ENCODE measurements at regions not wholly inside any gene's neighbourhood (a gene's known extent, or its start where the extent isn't known, plus 50 kb on each side); places are given as distances from the start of the nearest gene placed in this dataset.

GRCh38 chr1:4079815-4080214 is 179.7 kb upstream of the C1orf174 start:
- Histone ChIP-seq H3K4me1 (ENCODE audit: low read depth, poor library complexity, severe bottlenecking) (no peaks in the 10 kb centered on the region), H3K4me3 (IDR thresholded peaks at IDR 0.05; ENCODE audit: insufficient read depth, low read depth, low read length) (no peak overlapping the region), H4K20me1 (ENCODE audit: insufficient read depth) (no peaks in the 10 kb centered on the region), H3K27ac (no peak overlapping the region), H3K27me3 (ENCODE audit: insufficient read depth, low read depth) (no peaks in the 10 kb centered on the region; the same call in 1 of the 2 replicates), H3K36me3 (ENCODE audit: insufficient read depth) (no peaks in the 10 kb centered on the region), H3K9ac (no peak overlapping the region), H3K4me2 (no peak overlapping the region), H2AFZ (ENCODE audit: low read depth) (no peak overlapping the region), H3K79me2 (ENCODE audit: insufficient read depth, low read depth) (no peaks in the 10 kb centered on the region)
- no peak for TF ChIP-seq CTCF (conservative IDR thresholded peaks at IDR 0.05; ENCODE audit: low read depth, low read length)

GRCh38 chr1:4081806-4082711 is 182.0 kb upstream of the C1orf174 start:
- Histone ChIP-seq H3K4me1 (ENCODE audit: low read depth, poor library complexity, severe bottlenecking) (no peaks in the 10 kb centered on the region), H3K27ac (no peak overlapping the region), H3K79me2 (ENCODE audit: insufficient read depth, low read depth) (no peaks in the 10 kb centered on the region), H3K9ac (no peak overlapping the region), H3K36me3 (ENCODE audit: insufficient read depth) (no peaks in the 10 kb centered on the region), H4K20me1 (ENCODE audit: insufficient read depth) (no peaks in the 10 kb centered on the region), H3K4me2 (no peak overlapping the region), H2AFZ (ENCODE audit: low read depth) (no peak overlapping the region), H3K27me3 (ENCODE audit: insufficient read depth, low read depth) (no peaks in the 10 kb centered on the region; the same call in 1 of the 2 replicates), H3K4me3 (IDR thresholded peaks at IDR 0.05; ENCODE audit: insufficient read depth, low read depth, low read length) (no peak overlapping the region)
- TF ChIP-seq CTCF (conservative IDR thresholded peaks at IDR 0.05; ENCODE audit: low read depth, low read length), result no peak

DNA sequence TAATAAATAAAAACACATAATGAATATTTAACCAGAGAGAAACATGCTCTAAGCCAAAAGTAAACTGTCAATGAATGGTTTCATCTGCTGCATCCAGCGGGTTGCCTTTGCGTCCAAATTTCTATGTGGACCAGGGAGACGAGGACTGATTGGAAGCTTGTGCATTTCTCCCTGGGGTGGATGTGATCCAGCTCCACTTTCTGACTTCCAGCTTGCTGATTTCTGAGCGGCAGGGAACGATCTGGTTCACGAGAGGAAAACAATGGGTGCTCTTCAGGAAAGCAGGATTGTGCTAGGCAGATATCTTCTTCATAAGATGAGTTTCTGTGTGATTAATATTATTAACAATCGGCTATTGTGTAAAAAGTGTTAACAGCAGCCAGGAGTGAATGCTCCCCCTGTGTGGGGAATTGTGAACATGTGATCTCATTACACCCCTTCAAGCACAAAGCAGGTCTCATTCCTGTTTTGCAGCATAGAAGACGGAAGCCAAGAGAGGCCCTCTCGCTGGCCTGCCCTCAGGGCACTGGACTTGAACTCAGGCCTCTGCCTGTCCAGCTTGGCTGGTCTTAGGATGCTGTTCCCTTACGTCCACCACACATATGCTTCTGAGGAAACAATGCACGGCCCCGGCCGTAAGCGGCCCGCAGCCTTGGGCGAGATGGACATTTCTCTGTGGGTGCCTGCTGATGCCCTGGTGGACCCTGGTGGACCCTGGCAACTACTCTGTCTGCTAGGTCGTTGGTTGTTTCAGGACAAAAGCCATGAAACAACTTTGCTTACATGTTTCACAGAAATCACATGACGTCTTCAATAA is 183.4 kb upstream of the C1orf174 start:
- Histone ChIP-seq H3K4me1 (ENCODE audit: low read depth, poor library complexity, severe bottlenecking) (no peaks in the 10 kb centered on the region), H3K79me2 (ENCODE audit: insufficient read depth, low read depth) (no peaks in the 10 kb centered on the region), H3K27ac (no peak overlapping the region), H3K4me3 (IDR thresholded peaks at IDR 0.05; ENCODE audit: insufficient read depth, low read depth, low read length) (no peak overlapping the region), H3K9ac (no peak overlapping the region), H3K4me2 (no peak overlapping the region), H3K36me3 (ENCODE audit: insufficient read depth) (no peaks in the 10 kb centered on the region), H4K20me1 (ENCODE audit: insufficient read depth) (no peaks in the 10 kb centered on the region), H2AFZ (ENCODE audit: low read depth) (no peak overlapping the region), H3K27me3 (ENCODE audit: insufficient read depth, low read depth) (peaks cover 3% of the 10 kb centered on the region; the same call in 1 of the 2 replicates)
- no peak for TF ChIP-seq CTCF (conservative IDR thresholded peaks at IDR 0.05; ENCODE audit: low read depth, low read length)

DNA sequence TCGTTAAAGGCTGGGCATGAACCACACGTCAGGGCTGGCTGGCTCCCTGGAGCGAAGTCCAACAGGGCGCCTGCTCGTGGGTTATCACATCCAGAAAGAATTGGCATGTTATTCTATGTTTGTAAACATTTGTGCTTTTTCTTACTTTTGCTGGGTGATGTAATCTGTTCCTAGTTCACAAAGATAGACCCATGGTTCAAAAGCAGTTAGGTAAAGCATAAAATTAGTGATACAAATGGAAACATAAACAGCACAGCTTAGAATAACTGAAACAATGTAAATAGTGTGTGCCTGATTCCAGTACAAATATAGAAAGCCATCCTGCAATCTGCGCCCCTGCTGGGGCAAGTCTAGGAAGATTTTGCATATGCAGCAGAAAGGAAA is 184.0 kb upstream of the C1orf174 start:
- H3K4me1 ChIP-seq (ENCODE audit: low read depth, poor library complexity, severe bottlenecking), result no peaks in the 10 kb centered on the region
- no peak overlapping the region for H3K9ac ChIP-seq
- H3K4me3 ChIP-seq (IDR thresholded peaks at IDR 0.05; ENCODE audit: insufficient read depth, low read depth, low read length), result no peak overlapping the region
- H3K4me2 ChIP-seq, result no peak overlapping the region
- no peaks in the 10 kb centered on the region for H4K20me1 ChIP-seq (ENCODE audit: insufficient read depth)
- no peaks in the 10 kb centered on the region for H3K79me2 ChIP-seq (ENCODE audit: insufficient read depth, low read depth)
- no peak overlapping the region for H2AFZ ChIP-seq (ENCODE audit: low read depth)
- no peaks in the 10 kb centered on the region for H3K36me3 ChIP-seq (ENCODE audit: insufficient read depth)
- H3K27ac ChIP-seq, result no peak overlapping the region
- peaks cover 3% of the 10 kb centered on the region; the same call in 1 of the 2 replicates for H3K27me3 ChIP-seq (ENCODE audit: insufficient read depth, low read depth)
- TF ChIP-seq CTCF (conservative IDR thresholded peaks at IDR 0.05; ENCODE audit: low read depth, low read length), result no peak
